IgD-negative memory B cell (primary cell): ENCODE measurements at regions not wholly inside any gene's neighbourhood (a gene's known extent, or its start where the extent isn't known, plus 50 kb on each side); places are given as distances from the start of the nearest gene placed in this dataset.

Experiments
- H3K27ac Mint-ChIP-seq, 3 donors: one replicate each; pipeline ENCODE4 v1.8.0; 2020 to 2022; ENCODE audit warnings: mild to moderate bottlenecking in 3 of 3, mixed read lengths in 3 of 3, moderate library complexity in 1 of 3
- H3K27me3 Mint-ChIP-seq: one replicate; pipeline ENCODE4 v1.8.0; 2021; ENCODE audit warnings: mixed read lengths
- H3K36me3 Mint-ChIP-seq: one replicate; pipeline ENCODE4 v1.8.0; 2020; ENCODE audit warnings: mild to moderate bottlenecking, mixed read lengths
- H3K4me1 Mint-ChIP-seq, 3 donors: one replicate each; pipeline ENCODE4 v1.8.0; 2020 to 2022; ENCODE audit warnings: mixed read lengths in 3 of 3, mild to moderate bottlenecking in 1 of 3
- H3K4me3 Mint-ChIP-seq, 4 donors: one replicate each; pipeline ENCODE4 v1.8.0; 2020 to 2022; ENCODE audit warnings: mild to moderate bottlenecking in 4 of 4, mixed read lengths in 4 of 4, moderate library complexity in 3 of 4
- H3K9me3 Mint-ChIP-seq, 3 donors: one replicate each; pipeline ENCODE4 v1.8.0; 2020 to 2021; ENCODE audit warnings: mixed read lengths in 3 of 3, mild to moderate bottlenecking in 1 of 3

DNA sequence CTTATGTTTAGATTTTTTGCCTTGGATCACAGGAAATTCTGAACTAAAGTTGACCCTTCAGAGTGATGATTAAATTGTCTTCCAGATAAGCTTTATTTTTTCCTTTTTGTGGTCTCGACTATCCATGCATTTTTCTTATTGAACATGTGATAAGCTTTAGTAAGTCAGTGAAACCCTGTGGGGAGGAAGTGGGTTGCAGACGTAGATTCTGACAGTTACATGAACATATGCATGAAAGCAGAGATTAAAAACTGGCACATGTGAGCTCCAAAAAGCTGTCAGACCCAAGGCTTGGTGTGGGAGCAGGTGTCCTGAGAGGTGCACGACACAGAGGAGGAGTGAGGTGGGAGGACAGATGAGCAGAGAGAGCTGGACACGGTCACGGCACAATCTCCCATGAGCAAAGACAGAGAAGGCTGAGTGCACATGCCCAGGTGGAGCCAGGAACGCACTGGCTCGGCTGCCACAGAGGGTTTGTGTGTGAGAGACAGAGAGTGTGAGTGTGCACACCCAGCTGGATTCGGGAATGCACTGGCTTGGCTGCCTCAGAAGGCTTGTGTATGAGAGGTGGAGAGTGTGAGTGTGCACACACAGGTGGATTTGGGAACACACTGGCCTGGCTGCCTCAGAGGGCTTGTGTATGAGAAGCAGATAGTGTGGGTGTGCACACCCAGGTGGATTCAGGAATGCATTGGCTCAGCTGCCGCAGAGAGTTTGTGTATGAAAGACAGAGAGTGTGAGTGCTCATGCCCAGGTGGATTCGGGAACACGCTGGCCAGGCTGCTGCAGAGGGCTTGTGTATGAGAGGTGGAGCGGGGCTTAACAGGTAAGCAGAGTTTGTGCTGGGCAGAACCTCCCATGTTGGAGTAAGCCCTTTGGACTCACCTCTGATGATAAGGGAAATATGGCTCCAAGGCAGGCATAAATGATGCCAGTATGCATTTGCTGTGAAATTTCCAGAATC is 849.1 kb upstream of the SALL3 start:
- peaks cover 5 to 14% (median 13%) of the 10 kb centered on the region in 3 donors for H3K9me3 Mint-ChIP-seq
- H3K27me3 Mint-ChIP-seq, result no peaks in the 10 kb centered on the region
- peaks cover 0 to 2% (median 0%) of the 10 kb centered on the region in 3 donors for H3K4me1 Mint-ChIP-seq
- H3K4me3 Mint-ChIP-seq, result no peak overlapping the region
- no peak overlapping the region for H3K27ac Mint-ChIP-seq
- H3K36me3 Mint-ChIP-seq, result no peaks in the 10 kb centered on the region

DNA sequence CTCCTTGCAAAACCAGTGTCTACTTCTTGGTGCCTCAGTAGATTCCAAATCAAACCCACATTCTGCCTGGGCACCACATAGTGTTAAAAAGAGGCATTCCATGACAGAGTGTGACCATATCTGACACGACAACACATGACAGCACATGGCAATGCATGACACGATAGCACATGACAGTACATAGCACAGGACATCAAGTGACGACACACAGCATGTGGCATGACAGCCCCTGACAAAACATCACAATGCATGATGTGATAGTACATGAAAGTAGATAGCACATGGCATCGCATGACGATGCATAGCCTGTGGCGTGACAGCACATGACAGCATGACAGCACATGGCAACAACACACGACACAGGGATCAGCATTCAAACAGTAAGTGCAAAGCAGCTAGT is 845.9 kb upstream of the SALL3 start:
- H3K27me3 Mint-ChIP-seq, result no peaks in the 10 kb centered on the region
- peaks cover 0 to 2% (median 2%) of the 10 kb centered on the region in 3 donors for H3K9me3 Mint-ChIP-seq
- no peak overlapping the region for H3K27ac Mint-ChIP-seq
- no peak overlapping the region for H3K4me3 Mint-ChIP-seq
- H3K36me3 Mint-ChIP-seq, result no peaks in the 10 kb centered on the region
- H3K4me1 Mint-ChIP-seq, result peaks cover 0 to 2% (median 0%) of the 10 kb centered on the region in 3 donors

DNA sequence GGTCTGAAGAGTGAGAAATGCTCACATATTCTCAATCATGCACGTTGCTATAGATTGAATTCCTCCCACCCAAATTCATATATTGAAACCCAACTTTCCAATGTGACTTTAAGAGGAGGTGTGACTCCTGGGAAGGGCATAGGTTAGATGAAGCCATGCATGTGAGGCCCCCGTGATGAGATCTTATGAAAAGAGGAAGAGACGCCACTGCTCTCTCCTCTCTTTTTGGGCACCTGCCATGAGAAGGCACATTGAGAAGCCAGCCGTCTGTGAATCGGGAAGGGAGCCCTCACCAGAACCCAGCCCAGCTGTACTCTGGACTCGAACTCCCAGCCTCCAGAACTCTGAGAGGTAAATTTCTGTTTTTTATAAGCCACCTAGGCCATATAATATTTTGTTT is 842.6 kb upstream of the SALL3 start:
- Mint-ChIP-seq H3K9me3 (peaks cover 2 to 3% (median 2%) of the 10 kb centered on the region in 3 donors), H3K4me1 (no peaks in the 10 kb centered on the region), H3K27me3 (no peaks in the 10 kb centered on the region), H3K4me3 (no peak overlapping the region), H3K27ac (no peak overlapping the region), H3K36me3 (no peaks in the 10 kb centered on the region)

DNA sequence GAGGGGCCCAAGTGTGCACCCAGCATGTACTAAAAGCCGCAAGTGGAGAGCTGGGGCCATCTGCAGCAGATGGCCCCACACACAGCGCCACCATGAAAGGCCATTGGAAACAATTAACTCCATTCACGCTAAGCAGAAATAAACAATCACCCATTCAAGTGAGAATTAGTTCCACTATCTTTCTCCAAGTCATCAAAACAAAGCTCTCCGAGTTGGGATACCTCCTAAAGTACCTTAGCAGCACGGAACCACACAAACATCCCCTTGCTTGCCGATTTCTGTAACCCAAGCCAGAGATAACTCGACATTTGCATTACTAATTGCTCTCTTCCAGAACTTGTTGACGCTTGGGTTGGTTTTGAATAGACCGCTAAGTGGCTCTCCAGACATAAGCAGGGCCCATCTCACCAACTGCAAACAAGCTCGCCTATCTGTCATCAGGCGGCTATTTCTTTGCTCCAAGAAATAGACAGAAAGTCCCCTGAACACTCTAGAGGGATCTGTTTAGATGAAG is 840.6 kb upstream of the SALL3 start:
- H3K27ac Mint-ChIP-seq, result no peak overlapping the region
- H3K36me3 Mint-ChIP-seq, result no peaks in the 10 kb centered on the region
- H3K9me3 Mint-ChIP-seq, result peaks cover 2 to 3% (median 2%) of the 10 kb centered on the region in 3 donors
- H3K4me3 Mint-ChIP-seq, result no peak overlapping the region
- H3K27me3 Mint-ChIP-seq, result no peaks in the 10 kb centered on the region
- no peaks in the 10 kb centered on the region for H3K4me1 Mint-ChIP-seq

DNA sequence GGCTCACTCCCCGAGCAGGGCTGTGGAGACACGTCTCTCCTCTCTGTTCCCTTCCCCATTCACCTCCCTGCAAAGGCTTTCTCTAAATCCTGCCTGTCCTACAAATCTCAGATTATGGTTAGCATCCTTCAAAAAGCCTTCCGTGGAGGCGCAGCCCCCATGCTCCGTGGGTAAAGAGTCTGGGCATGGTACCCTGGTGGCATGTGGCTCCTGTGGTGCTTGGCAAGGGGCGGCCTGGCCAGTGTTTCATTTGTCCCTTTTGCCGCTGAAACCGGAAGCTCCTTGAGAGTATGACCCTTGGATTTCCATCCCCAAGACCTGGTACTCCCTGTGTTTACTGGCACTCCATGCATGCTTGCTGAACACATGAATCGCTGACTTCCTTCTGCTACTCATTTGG is 839.3 kb upstream of the SALL3 start:
- Mint-ChIP-seq H3K4me3 (no peak overlapping the region), H3K36me3 (no peaks in the 10 kb centered on the region), H3K27ac (no peak overlapping the region), H3K4me1 (no peaks in the 10 kb centered on the region), H3K9me3 (peaks cover 2 to 3% (median 2%) of the 10 kb centered on the region in 3 donors), H3K27me3 (no peaks in the 10 kb centered on the region)

DNA sequence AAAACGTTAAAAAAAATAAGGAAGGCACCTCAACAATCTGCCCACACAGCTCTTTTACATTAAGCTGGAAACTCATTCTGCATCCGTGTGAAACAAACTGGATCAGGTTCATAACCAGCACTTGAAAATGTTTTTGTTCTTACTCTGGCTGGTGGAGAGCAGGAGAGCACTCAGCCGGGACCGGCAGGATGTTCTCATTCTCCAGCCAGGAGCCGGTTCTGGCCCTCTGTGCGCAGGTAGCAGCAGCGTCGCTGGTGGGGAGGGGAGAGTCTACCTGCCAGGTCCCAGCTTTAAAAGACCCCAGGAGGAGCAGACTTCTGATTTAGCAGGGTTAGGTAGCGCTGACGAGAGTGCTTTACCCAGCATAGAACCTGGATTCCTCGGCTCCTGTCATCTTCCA is 834.9 kb upstream of the SALL3 start:
- Mint-ChIP-seq H3K36me3 (no peaks in the 10 kb centered on the region), H3K9me3 (peaks cover 0 to 2% (median under 1%) of the 10 kb centered on the region in 3 donors), H3K27ac (no peak overlapping the region), H3K4me3 (no peak overlapping the region), H3K27me3 (no peaks in the 10 kb centered on the region), H3K4me1 (no peaks in the 10 kb centered on the region)

DNA sequence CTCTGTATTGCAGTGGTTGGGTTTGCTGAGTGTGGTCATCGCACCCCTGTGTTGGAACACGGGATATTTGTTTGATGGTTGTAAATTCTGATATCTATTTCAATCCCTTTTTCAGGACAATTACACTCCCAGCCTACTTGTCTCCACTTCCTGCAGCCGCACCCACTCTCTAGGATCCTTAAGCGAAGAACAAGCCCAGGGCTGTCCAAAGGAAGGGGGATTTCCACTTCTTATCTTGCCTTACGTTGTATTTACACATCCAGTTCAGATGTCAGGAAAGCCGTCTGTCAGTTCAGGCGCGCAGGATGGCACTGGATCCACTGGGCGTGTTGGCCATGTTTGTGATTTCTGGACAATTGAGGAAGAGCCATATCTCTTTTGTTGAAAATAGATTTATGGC is 834.5 kb upstream of the SALL3 start:
- Mint-ChIP-seq H3K36me3 (no peaks in the 10 kb centered on the region), H3K27ac (no peak overlapping the region), H3K27me3 (no peaks in the 10 kb centered on the region), H3K4me1 (no peaks in the 10 kb centered on the region), H3K9me3 (peaks cover 0 to 2% (median 0%) of the 10 kb centered on the region in 3 donors), H3K4me3 (no peak overlapping the region)

DNA sequence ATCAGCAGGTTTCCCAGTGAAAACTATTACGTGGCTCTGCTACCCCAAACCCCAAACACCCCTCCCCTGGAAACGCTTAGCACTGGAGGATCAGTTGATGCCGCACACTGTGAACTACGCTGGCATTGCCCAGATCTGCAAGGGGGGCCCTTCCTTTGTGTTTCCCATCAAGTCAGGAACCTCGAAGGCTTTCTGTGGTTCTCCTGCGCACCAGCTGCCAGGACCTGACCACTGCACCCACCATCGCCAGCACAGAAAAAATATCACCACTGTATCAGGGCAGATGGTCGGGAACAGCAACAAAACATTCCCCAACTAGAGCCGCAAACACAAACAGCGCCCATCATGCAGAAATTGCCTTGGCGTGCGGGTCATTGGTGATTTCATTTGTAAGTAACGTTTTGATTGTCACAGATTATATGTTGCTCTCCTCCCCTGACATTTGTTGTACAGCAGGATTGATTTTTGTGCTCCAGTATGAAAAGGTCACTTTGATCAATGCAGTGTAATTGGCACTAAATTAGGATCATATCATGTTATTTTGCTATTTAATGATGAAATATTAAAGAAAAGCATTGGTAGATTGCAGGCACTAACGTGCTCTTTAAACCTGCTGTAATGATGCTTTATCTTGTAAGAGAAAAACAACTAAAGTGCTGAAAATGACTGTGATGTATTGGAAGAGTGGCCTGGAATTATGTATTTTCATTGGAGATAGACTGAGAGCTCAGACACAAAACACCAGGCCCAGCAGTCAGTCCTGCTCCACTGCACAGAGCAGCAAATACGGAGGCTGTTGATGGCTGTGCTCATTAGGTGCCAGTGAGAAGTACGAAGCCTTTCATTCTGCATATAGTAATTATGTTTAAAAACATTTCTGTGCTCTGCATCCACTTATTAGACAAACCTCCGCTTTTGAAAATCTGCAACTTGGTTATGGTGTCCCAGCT is 833.2 kb upstream of the SALL3 start:
- Mint-ChIP-seq H3K4me3 (no peak overlapping the region), H3K9me3 (peaks cover 0 to 7% (median 2%) of the 10 kb centered on the region in 3 donors), H3K36me3 (no peaks in the 10 kb centered on the region), H3K4me1 (no peaks in the 10 kb centered on the region), H3K27me3 (no peaks in the 10 kb centered on the region), H3K27ac (no peak overlapping the region)

DNA sequence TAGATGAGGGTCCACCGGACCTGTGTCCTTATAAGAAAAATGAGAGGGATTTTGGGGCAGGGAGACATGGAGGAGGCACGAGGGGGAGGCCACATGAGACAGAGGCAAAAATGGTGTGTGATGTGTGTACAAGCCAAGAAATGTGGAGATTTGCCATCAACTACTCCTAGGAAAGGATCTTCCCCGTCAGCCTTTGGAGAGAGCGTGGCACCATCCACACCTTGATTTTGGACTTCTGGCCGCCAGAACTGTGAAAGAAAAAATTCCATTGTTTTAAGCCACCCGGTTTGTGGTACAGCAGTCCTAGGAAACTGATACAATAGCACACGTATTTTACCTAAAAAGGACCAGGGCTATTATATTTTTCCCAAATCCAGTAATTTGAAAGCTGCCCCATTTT is 829.0 kb upstream of the SALL3 start:
- Mint-ChIP-seq H3K27ac (no peak overlapping the region), H3K27me3 (no peaks in the 10 kb centered on the region), H3K4me3 (no peak overlapping the region), H3K36me3 (no peaks in the 10 kb centered on the region), H3K4me1 (no peaks in the 10 kb centered on the region), H3K9me3 (peaks cover 0 to 7% (median 2%) of the 10 kb centered on the region in 3 donors)

DNA sequence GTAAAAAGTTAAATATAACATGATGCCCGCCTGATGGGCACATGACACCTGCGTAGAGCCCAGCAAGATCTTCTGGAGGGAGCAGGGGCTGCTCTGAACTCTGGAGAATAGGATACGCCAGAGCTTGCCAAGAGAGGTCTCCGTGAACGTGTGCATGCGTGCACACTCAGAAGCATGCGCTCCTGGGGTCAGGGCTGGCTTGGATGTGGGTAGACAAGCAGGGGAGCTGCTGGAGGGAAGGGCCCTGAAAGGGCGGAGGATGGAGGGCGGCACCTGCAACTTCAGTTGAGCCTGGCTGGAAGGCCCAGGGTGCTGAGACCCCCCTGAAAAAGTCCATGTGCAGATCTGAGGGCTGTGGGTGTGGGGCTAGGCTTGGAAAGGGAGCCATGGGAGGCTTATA is 828.4 kb upstream of the SALL3 start:
- no peak overlapping the region for H3K27ac Mint-ChIP-seq
- peaks cover 0 to 7% (median 2%) of the 10 kb centered on the region in 3 donors for H3K9me3 Mint-ChIP-seq
- H3K36me3 Mint-ChIP-seq, result no peaks in the 10 kb centered on the region
- H3K4me1 Mint-ChIP-seq, result no peaks in the 10 kb centered on the region
- H3K27me3 Mint-ChIP-seq, result no peaks in the 10 kb centered on the region
- H3K4me3 Mint-ChIP-seq, result no peak overlapping the region

DNA sequence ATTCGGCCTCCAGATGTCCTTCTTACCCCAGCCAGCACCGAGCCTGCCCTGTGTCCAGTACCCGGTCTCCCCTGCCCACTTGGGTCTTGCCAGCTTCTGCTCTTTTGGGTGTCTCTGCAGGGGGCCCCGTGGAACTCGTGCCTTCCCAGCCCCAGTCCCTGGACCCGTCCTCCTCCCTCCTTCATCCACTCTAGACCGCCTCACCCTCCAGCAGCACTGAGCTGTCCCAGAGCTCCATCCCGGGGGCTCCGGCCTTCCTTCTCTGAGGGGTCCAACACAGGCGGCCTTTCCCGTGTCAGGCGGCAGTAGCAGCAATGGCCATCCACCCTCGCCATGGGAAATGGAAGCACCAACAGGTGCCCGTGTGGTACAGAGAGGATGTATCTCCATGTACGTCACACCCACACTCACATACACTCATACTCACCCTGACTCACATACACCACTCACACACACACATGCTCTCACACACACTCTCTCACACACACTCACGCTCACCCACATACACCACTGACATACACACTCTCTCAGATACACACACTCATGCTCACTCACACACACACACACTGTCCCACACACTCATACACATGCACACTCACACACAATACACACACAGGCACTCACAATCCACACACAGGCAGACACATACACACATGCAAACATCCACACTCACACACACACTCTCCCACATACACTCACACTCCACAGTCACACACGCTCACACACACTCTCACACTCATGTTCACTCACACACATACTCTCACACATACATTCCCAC is 827.5 kb upstream of the SALL3 start:
- no peak overlapping the region for H3K27ac Mint-ChIP-seq
- no peaks in the 10 kb centered on the region for H3K4me1 Mint-ChIP-seq
- H3K9me3 Mint-ChIP-seq, result peaks cover 0 to 7% (median 2%) of the 10 kb centered on the region in 3 donors
- no peaks in the 10 kb centered on the region for H3K36me3 Mint-ChIP-seq
- no peaks in the 10 kb centered on the region for H3K27me3 Mint-ChIP-seq
- H3K4me3 Mint-ChIP-seq, result no peak overlapping the region

DNA sequence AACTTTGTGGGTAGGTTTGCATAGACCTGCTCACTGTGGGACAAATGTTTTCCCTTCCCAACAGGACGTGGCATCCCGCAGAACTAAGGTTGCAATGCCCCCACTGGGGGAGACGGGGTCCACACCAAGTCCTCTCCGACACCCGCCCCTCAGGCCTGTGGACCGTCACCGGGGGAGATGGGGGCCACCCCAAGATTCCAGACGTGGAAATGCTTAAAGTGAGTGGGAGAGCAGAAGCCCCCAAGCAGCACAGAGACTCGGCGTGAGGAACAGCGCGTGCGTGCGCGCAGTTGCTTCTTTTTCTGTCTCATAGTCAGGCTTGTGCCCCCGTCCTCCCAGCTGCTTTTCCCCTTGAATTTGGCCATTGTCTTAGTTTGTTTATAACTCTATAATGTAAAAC is 826.3 kb upstream of the SALL3 start:
- no peaks in the 10 kb centered on the region for H3K36me3 Mint-ChIP-seq
- H3K4me3 Mint-ChIP-seq, result no peak overlapping the region
- peaks cover 0 to 7% (median under 1%) of the 10 kb centered on the region in 3 donors for H3K9me3 Mint-ChIP-seq
- no peaks in the 10 kb centered on the region for H3K4me1 Mint-ChIP-seq
- H3K27me3 Mint-ChIP-seq, result no peaks in the 10 kb centered on the region
- H3K27ac Mint-ChIP-seq, result no peak overlapping the region

DNA sequence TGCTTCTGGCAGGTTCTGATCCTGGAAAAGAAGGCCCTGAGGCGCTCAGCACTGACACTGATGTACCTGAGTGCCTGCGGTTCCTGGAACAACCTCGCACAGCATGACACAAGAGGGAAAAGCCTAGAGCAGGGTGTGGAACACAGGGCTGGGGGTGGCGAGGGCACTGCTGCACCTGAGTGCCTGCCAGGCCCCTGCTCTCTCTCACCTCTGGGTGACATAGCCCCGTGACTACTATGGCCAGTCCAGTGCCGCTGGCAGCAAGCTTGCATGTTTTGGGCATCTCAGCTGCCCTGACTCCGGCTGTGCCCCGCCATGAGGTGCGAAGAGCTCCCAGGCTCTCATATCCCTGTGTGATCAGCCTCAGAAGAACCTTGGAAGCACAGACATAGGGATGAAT is 825.2 kb upstream of the SALL3 start:
- no peaks in the 10 kb centered on the region for H3K4me1 Mint-ChIP-seq
- H3K27ac Mint-ChIP-seq, result no peak overlapping the region
- no peaks in the 10 kb centered on the region for H3K36me3 Mint-ChIP-seq
- no peaks in the 10 kb centered on the region for H3K27me3 Mint-ChIP-seq
- peaks cover 0 to 7% (median 0%) of the 10 kb centered on the region in 3 donors for H3K9me3 Mint-ChIP-seq
- H3K4me3 Mint-ChIP-seq, result no peak overlapping the region

DNA sequence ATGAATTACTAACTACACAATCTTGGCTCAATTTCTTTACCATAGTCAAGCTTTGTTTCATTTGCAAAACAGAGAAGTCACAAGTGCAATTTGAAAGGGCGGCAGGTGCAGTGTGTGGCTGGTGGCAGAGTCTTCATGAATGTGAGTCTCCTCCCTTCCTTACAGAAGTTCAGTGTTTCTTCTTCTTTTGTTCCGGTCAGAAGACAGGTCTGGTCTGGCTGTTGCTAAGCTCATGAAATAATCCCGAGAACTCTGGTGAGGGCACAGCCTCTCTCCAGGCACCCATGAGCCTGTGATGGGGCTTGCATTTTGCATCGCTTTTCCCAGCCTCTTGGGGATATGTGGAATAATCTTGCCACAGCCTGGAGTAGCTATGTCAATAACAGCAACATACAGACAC is 824.8 kb upstream of the SALL3 start:
- no peaks in the 10 kb centered on the region for H3K4me1 Mint-ChIP-seq
- peaks cover 0 to 7% (median 0%) of the 10 kb centered on the region in 3 donors for H3K9me3 Mint-ChIP-seq
- H3K4me3 Mint-ChIP-seq, result no peak overlapping the region
- H3K36me3 Mint-ChIP-seq, result no peaks in the 10 kb centered on the region
- no peak overlapping the region for H3K27ac Mint-ChIP-seq
- no peaks in the 10 kb centered on the region for H3K27me3 Mint-ChIP-seq
